AG04449 (cell line): ENCODE measurements at regions not wholly inside any gene's neighbourhood (a gene's known extent, or its start where the extent isn't known, plus 50 kb on each side); places are given as distances from the start of the nearest gene placed in this dataset.
"Not testable (repeated sequence)": the region's sequence is repeated elsewhere in the genome, so short reads cannot be mapped to it uniquely, and the experiment has no call there.

ENCODE experiments used
- CTCF ChIA-PET: fragments of 350-600 bp; formaldehyde crosslinking; extraction: SDS; loops from one replicate; lab custom pipeline; 2021; ENCODE audit warnings: antibody characterized with exemption; lab: Yijun Ruan, JAX
- POLR2A ChIA-PET: fragments of 400-600, 350-600 bp; formaldehyde crosslinking; extraction: SDS; loops from one replicate; lab custom pipeline; 2020; ENCODE audit warnings: antibody characterized with exemption, inconsistent platforms; lab: Yijun Ruan, JAX
- DNase-seq: peaks from one replicate; pipeline ENCODE4 v3.0.0-alpha.2; 2010; ENCODE audit warnings: low read depth, low spot score
- H3K4me3 ChIP-seq: 2 replicates; pipeline ENCODE4 v1.5.1; 2011; ENCODE audit warnings: low read depth, mild to moderate bottlenecking, control low read depth, low read length
- TF ChIP-seq, protein P1 (sequence below): IDR thresholded peaks from one replicate; pipeline ENCODE4 v1.5.1; 2011; ENCODE audit warnings: mild to moderate bottlenecking, moderate library complexity, low read length, control low read depth, inconsistent platforms; ENCODE audit not compliant: insufficient read depth; ENCODE audit errors: missing control alignments

DNA sequence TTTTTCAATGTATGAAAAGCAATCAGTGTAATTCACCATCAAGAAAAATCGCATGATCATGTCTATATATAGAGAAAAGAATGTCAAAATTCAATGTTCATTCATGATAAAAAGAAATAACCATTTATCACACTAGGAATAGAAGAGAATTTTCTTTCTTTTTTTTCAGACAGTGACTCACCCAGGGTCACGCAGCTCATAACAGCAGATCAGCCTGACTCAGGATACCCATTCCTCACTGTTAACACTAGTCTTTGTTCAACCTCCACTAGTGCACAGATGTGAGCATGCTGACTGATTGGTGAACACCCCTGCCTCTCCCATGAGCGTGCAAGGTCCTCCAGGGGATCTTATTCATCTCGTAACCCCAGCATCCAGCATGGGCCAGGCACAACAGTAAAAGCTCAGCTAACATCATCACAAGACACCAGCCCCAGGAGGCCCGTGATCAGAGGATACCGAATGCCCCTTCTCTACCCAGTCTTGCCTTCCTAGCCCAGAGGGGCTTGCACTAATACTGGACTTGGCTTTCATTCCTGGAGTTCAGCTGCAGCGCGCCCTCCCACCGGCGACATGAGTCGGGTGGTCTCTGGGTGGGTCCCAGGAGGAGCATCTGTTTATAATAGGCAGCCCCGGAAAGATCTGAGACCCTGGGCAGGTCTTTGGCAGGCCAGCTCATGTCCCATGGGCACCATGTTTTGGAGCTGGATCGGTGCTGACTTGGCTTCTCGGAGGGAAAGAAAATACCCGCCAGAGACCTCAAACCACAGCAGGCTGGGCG is 539.5 kb upstream of the SLC10A2 start:
- H3K4me3 ChIP-seq = no peak overlapping the region
- CTCF ChIA-PET = no interaction called here
- no peak for DNase-seq
- TF ChIP-seq, protein P1, sequence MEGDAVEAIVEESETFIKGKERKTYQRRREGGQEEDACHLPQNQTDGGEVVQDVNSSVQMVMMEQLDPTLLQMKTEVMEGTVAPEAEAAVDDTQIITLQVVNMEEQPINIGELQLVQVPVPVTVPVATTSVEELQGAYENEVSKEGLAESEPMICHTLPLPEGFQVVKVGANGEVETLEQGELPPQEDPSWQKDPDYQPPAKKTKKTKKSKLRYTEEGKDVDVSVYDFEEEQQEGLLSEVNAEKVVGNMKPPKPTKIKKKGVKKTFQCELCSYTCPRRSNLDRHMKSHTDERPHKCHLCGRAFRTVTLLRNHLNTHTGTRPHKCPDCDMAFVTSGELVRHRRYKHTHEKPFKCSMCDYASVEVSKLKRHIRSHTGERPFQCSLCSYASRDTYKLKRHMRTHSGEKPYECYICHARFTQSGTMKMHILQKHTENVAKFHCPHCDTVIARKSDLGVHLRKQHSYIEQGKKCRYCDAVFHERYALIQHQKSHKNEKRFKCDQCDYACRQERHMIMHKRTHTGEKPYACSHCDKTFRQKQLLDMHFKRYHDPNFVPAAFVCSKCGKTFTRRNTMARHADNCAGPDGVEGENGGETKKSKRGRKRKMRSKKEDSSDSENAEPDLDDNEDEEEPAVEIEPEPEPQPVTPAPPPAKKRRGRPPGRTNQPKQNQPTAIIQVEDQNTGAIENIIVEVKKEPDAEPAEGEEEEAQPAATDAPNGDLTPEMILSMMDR = no peak
- POLR2A ChIA-PET = no interaction called here

DNA sequence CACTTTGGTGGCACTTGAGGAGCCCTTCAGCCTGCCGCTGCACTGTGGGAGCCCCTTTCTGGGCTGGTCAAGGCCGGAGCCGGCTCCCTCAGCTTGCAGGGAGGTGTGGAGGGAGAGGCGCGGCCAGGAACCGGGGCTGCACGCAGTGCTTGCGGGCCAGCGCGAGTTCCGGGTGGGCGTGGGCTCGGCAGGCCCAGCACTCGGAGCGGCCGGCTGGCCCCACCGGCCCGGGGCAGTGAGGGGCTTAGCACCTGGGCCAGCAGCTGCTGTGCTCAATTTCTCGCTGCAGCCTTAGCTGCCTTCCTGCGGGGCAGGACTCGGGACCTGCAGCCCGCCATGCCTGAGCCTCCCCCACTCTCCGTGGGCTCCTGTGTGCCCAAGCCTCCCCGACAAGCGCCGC is 533.7 kb upstream of the SLC10A2 start:
- H3K4me3 ChIP-seq, POLR2A ChIA-PET, CTCF ChIA-PET, DNase-seq: not testable (repeated sequence)

DNA sequence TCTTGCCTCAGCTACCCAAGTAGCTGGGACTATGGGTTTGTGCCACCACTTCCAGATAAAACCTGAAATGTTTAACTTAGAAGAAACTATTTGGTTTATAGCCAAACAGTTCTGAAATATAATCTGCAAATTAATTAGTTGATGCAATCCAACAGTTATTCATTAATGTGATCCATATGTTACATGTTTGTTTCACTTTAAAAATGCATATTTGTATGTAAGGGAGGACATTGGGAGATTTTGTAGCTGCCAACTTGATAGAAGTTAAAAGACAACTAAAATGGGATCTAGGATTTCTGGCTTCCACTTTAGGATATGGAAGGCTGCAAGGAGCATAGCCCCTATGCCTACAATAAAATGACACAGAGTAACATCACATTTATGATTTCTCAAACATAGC is 532.5 kb upstream of the SLC10A2 start:
- DNase-seq = no peak
- CTCF ChIA-PET = no interaction called here
- TF ChIP-seq, protein P1 = no peak
- POLR2A ChIA-PET = no interaction called here
- H3K4me3 ChIP-seq = no peak overlapping the region

DNA sequence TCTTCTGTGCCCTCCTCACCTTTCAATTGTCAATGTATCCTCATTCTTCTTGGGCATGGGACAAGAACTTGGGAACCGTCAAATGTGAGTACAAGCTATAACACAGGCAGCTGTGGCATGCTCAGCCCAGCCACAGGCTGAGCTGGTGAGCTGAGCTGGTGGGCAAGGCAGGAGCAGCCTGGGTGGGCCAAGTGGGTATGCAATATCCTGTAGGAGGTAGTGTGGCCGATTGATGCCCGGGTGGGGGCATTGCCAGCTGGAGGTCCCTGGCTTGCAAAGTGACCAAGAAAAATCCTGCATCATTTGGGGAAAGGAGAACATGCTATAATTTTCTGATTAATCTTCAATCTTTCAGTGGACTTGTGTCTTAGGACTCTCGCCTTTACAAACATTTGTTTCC is 507.2 kb upstream of the SLC10A2 start:
- CTCF ChIA-PET = no interaction called here

DNA sequence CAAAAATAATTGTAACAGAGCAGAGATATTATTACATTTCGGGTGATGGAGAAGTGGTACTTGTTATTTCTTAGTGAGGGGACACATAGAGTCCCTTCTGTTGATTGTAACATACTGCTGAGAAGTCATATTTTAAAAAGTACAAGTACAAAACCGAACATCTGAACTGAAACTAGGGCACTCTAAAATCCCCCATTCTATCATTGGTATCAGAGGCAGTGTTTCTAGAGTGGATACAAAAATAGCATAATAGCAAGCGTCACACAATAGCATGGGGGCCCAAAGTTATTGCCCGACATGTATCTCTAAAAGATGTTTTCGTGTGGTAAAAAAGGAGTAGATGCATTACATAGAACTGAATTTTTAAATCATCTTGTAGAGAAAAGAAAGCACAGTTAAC is 502.1 kb upstream of the SLC10A2 start:
- TF ChIP-seq, protein P1 = no peak
- no peak for DNase-seq
- CTCF ChIA-PET = no interaction called here
- POLR2A ChIA-PET = no interaction called here
- no peak overlapping the region for H3K4me3 ChIP-seq

More for the DNA sequence above, 507.2 kb upstream of the SLC10A2 start:
- POLR2A ChIA-PET = no interaction called here
- DNase-seq = no peak
- H3K4me3 ChIP-seq = no peak overlapping the region
- TF ChIP-seq, protein P1 = no peak

DNA sequence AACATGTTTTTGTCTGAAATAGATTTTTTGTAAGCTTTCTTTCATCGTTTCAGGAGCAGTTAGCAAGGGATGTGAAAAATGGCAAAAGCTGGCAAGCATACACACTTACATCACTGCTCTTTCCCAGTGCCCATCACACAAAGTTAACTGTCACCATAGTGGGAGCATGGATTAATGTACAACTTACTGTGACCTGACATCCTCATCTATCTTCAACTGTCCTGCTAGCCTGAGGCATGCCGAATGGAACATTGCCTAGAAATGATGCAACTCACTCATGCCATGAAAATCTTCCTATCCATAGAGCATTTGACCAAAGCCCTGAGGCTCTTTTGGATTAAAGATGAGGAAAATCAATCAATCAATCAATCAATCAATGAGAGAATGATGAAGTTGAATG is 491.7 kb upstream of the SLC10A2 start:
- TF ChIP-seq, protein P1 = no peak
- ChIA-PET POLR2A (no interaction called here), CTCF (no interaction called here)
- DNase-seq = no peak
- no peak overlapping the region for H3K4me3 ChIP-seq

DNA sequence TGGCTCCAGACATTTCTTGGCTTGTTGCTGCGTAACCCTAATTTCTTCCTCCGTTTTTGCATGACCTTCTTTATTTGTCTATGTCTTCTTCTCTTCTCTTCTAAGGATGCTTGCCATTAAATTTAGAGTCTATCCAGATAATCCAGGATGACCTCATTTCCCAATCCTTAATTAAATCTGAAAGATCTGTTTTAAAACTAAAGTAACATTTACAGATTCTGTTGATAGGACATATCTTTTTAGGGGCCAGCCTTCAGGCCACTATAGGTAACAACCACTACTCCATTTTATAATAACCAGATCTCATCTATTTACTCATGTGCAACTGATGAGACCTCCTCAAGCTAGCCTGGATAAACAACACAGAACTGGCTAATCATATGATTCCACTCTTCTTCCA is 490.5 kb upstream of the SLC10A2 start:
- ChIA-PET POLR2A (no interaction called here), CTCF (no interaction called here)
- no peak overlapping the region for H3K4me3 ChIP-seq
- no peak for DNase-seq
- TF ChIP-seq, protein P1 = no peak
